GM06990 (cell line): ENCODE measurements at regions not wholly inside any gene's neighbourhood (a gene's known extent, or its start where the extent isn't known, plus 50 kb on each side); places are given as distances from the start of the nearest gene placed in this dataset.

Experiments used
- DNase-seq: peaks from one replicate; pipeline ENCODE4 v3.0.0-alpha.2; 2011; ENCODE audit not compliant: insufficient read length; ENCODE audit errors: extremely low read depth
- H3K27me3 ChIP-seq: replicated peaks from 2 replicates; pipeline ENCODE4 v1.6.0; 2011; ENCODE audit warnings: low read length; ENCODE audit not compliant: control insufficient read depth, insufficient read depth
- H3K36me3 ChIP-seq: 2 replicates; pipeline ENCODE4 v1.5.1; 2011; ENCODE audit warnings: low read length; ENCODE audit not compliant: control insufficient read depth, insufficient read depth
- H3K4me3 ChIP-seq: replicated peaks from 2 replicates; pipeline ENCODE4 v1.5.1; 2011; ENCODE audit warnings: low read depth, mild to moderate bottlenecking, control low read depth, low read length
- TF ChIP-seq, protein P1 (sequence below): IDR thresholded peaks from 2 replicates; pipeline ENCODE4 v1.5.1; 2011; ENCODE audit warnings: low read length, control low read depth, mild to moderate bottlenecking, inconsistent platforms; ENCODE audit not compliant: insufficient read depth, poor library complexity, severe bottlenecking

DNA sequence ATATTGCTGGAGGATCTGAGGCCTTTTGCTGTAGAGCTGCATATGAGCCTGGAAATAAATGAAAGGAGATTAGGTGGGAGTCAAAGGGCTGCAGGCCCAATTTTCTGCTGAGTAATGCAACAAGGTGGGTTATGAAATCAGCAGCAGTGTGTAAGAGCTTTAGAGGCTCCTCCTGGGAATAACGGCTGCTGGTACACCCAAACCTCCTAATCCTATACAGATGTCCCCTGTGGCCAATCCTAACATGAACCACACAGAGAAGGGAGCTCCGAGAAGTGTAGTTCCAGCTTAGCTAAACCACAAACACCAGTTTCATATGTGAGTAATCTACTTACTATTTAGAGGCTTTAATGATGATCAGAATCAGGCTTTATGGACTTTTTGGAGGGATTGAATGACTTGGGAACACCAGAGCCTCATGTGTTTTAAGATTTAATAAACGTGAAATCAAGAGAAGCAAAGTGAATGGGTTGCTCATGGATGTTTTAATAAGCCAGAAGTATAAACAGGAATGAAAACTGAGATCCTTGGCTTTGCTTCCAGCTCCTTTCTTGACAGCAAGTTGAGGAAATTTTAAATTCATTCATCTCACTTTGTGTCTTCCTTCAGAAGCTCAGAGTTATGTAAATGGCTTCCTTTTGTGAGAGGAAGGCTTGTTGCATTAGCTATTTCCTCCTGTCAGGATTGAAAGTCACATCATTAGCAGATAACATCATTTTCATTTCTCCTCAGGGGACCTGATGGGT is 437.5 kb downstream of the TMEM232 start:
- TF ChIP-seq, protein P1, sequence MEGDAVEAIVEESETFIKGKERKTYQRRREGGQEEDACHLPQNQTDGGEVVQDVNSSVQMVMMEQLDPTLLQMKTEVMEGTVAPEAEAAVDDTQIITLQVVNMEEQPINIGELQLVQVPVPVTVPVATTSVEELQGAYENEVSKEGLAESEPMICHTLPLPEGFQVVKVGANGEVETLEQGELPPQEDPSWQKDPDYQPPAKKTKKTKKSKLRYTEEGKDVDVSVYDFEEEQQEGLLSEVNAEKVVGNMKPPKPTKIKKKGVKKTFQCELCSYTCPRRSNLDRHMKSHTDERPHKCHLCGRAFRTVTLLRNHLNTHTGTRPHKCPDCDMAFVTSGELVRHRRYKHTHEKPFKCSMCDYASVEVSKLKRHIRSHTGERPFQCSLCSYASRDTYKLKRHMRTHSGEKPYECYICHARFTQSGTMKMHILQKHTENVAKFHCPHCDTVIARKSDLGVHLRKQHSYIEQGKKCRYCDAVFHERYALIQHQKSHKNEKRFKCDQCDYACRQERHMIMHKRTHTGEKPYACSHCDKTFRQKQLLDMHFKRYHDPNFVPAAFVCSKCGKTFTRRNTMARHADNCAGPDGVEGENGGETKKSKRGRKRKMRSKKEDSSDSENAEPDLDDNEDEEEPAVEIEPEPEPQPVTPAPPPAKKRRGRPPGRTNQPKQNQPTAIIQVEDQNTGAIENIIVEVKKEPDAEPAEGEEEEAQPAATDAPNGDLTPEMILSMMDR = no peak
- no peak for DNase-seq
- no peak overlapping the region for H3K4me3 ChIP-seq
- no peaks in the 10 kb centered on the region for H3K36me3 ChIP-seq
- H3K27me3 ChIP-seq = no peaks in the 10 kb centered on the region

- no peak for DNase-seq
- no peak overlapping the region for H3K4me3 ChIP-seq
- TF ChIP-seq, protein P1 = no peak
- H3K36me3 ChIP-seq = no peaks in the 10 kb centered on the region
- H3K27me3 ChIP-seq = no peaks in the 10 kb centered on the region
These were observed 437.0 kb downstream of the TMEM232 start for GRCh38 chr5:110289512-110289810.

DNA sequence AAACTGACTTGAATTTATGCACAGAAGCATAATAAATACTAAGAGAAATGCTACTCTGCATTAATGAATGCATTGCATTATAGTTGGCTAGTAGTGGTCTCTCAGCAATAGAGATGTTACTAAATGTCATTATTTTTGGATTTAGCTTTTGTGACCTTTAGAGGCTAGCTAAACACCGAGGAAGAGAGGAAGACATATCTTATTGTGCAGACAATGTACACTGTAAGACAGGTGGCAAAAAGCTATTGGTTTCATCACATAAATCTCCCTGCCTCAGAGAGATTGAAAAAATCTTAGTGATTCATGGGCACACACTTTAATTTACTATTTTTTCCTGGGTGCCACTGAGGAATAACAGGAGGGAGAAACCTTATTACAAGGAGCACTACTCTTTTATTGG is 435.9 kb downstream of the TMEM232 start:
- Histone ChIP-seq H3K27me3 (no peaks in the 10 kb centered on the region), H3K4me3 (no peak overlapping the region), H3K36me3 (no peaks in the 10 kb centered on the region)
- no peak for DNase-seq
- TF ChIP-seq, protein P1 = no peak

DNA sequence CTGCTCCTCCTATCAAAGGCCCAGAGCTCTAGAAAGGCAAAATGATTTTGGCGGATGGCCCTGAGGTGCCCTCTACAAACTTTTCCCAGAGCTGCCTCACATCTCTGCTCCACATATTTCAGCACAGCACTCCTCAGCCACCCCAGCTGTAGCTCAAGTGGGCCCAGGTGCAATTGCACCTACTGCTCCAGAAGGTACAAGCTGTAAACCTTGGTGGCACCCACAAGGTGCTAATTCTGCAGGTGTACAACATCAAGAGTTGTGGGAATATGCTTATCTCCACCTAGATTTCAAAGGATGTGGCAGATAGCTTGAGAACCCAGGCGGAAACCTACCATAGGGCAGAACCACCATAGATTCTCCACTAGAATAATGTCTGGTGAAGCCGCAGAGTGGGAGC is 432.2 kb downstream of the TMEM232 start:
- Histone ChIP-seq H3K36me3 (no peaks in the 10 kb centered on the region), H3K4me3 (no peak overlapping the region), H3K27me3 (no peaks in the 10 kb centered on the region)
- DNase-seq = no peak
- TF ChIP-seq, protein P1 = no peak

DNA sequence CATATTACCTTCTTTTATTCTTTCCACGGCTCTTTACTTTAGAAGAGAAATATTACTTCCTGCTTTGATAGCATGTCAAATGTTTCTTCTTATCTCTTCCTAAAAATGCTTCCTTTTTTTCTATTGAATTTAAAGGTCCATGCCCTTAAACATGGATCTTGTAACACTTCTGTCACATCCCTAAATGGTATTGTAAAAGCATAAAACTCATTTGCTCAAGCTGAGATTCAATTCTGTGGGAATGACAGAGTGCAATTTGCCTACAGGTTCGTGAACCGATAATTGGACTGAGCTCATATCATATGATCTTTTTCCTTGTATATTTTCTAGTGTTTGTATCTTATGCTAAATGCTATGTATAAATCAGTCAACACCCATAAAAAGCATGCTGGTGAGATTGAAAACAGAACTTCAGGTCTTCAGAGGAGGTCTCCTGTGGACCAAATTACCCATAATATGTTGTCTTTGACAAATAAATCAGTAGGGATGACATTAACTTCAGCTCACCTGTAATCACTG is 429.3 kb downstream of the TMEM232 start:
- Histone ChIP-seq H3K27me3 (no peaks in the 10 kb centered on the region), H3K36me3 (no peaks in the 10 kb centered on the region), H3K4me3 (no peak overlapping the region)
- TF ChIP-seq, protein P1 = no peak
- DNase-seq = no peak

DNA sequence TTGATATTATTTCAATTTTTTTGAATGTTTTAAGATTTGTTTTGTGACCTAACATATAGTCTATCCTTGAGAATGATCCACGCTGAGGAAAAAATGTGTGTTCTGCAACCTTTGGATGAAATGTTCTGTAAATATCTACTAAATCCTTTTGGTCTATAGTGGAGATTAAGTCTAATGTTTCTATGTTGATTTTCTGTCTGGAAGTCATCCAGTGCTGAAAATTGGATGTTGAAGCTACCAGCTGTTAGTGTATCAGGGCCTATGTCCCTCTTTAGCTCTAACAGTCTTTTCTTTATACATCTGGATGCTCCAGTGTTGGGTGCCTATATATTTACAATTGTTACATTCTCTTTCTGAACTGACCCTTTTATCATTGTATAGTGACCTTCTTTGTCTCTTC is 422.3 kb downstream of the TMEM232 start:
- H3K36me3 ChIP-seq = no peaks in the 10 kb centered on the region
- DNase-seq = no peak
- H3K4me3 ChIP-seq = no peak overlapping the region
- TF ChIP-seq, protein P1 = no peak
- no peaks in the 10 kb centered on the region for H3K27me3 ChIP-seq
